ENCODE measurements at regions not wholly inside any gene's neighbourhood (a gene's known extent, or its start where the extent isn't known, plus 50 kb on each side); places are given as distances from the start of the nearest gene placed in this dataset.

DNA sequence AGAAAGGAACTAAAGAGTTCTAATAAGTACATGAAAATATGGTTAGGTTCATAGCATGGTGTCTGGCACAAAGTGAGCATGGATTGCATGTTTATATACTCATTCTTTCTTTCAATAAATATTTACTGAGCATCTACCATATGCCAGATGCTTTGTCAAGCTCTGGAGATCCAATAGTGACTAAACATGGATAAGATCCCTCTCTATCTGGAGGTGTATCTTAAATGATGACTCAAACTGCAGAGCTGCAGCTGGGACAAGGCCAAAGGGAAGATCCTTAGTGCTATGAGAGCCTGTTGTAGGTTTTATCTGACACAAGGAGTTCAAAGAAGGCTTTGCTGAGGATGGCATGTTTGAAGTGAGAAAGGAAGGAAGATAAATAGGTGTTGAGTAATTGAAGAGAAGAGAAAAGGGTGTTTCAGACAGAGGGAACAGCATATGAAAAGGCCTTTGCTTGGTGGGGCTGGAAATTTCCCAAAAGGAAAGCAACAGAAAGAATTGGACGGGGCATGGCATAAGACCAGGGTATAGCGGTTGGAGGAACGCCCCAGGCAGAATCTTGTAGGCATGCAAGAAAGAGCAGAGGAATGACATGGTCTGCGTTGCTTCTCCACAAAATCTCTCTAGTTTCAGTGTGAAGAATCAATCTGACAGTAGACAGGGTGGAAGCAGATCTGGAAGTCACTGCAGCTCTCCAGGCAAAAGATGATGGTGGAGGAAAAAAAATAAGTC, 239.9 kb upstream of the LRTM1 start:
- TF ChIP-seq POLR2A (IDR thresholded peaks at IDR 0.05) = no peak
- TF ChIP-seq, protein P1, sequence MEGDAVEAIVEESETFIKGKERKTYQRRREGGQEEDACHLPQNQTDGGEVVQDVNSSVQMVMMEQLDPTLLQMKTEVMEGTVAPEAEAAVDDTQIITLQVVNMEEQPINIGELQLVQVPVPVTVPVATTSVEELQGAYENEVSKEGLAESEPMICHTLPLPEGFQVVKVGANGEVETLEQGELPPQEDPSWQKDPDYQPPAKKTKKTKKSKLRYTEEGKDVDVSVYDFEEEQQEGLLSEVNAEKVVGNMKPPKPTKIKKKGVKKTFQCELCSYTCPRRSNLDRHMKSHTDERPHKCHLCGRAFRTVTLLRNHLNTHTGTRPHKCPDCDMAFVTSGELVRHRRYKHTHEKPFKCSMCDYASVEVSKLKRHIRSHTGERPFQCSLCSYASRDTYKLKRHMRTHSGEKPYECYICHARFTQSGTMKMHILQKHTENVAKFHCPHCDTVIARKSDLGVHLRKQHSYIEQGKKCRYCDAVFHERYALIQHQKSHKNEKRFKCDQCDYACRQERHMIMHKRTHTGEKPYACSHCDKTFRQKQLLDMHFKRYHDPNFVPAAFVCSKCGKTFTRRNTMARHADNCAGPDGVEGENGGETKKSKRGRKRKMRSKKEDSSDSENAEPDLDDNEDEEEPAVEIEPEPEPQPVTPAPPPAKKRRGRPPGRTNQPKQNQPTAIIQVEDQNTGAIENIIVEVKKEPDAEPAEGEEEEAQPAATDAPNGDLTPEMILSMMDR (IDR thresholded peaks at IDR 0.05) = no peak

All from lower leg skin (tissue), 3 donors.